Lower leg skin (tissue), 3 donors: ENCODE measurements at regions not wholly inside any gene's neighbourhood (a gene's known extent, or its start where the extent isn't known, plus 50 kb on each side); places are given as distances from the start of the nearest gene placed in this dataset.
"Not testable (repeated sequence)": the region's sequence is repeated elsewhere in the genome, so short reads cannot be mapped to it uniquely, and the experiment has no call there.

Experiments used
- POLR2A ChIP-seq, 2 donors: fragments of 450-650 bp; IDR thresholded peaks; one replicate each; pipeline ENCODE4 v1.6.1; 2016 to 2017; ENCODE audit warnings: antibody characterized with exemption in 2 of 2, mild to moderate bottlenecking in 1 of 2, moderate library complexity in 1 of 2
- TF ChIP-seq, protein P1 (sequence below), 3 donors: fragments of 450-650 bp; IDR thresholded peaks; one replicate each; pipeline ENCODE4 v1.5.1; 2016; ENCODE audit warnings: antibody characterized with exemption in 3 of 3, mild to moderate bottlenecking in 3 of 3, moderate library complexity in 2 of 3

DNA sequence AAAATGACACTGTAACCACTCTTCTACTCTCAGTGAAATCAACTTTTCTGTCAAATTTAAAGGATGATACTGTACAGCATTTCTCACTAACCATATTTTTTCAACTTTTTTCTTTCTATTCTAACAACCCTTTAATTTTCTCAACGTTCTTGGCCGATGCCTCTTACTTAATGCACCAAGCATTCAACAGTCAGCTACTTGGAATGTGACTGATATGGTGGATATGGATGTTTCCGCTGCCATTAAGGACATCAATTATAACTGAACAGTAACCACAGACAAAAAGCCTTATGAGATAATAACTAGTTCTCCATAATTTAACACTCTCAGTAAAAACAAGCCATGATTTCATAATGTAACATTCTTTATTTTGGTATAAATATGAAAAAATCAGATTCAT, 427.4 kb downstream of the KCNJ18 start:
- not testable (repeated sequence) for TF ChIP-seq POLR2A (IDR thresholded peaks at IDR 0.05)
- TF ChIP-seq, protein P1, sequence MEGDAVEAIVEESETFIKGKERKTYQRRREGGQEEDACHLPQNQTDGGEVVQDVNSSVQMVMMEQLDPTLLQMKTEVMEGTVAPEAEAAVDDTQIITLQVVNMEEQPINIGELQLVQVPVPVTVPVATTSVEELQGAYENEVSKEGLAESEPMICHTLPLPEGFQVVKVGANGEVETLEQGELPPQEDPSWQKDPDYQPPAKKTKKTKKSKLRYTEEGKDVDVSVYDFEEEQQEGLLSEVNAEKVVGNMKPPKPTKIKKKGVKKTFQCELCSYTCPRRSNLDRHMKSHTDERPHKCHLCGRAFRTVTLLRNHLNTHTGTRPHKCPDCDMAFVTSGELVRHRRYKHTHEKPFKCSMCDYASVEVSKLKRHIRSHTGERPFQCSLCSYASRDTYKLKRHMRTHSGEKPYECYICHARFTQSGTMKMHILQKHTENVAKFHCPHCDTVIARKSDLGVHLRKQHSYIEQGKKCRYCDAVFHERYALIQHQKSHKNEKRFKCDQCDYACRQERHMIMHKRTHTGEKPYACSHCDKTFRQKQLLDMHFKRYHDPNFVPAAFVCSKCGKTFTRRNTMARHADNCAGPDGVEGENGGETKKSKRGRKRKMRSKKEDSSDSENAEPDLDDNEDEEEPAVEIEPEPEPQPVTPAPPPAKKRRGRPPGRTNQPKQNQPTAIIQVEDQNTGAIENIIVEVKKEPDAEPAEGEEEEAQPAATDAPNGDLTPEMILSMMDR (IDR thresholded peaks at IDR 0.05), result not testable (repeated sequence)
